Parathyroid adenoma (tissue), 2 donors: ENCODE measurements at regions not wholly inside any gene's neighbourhood (a gene's known extent, or its start where the extent isn't known, plus 50 kb on each side); places are given as distances from the start of the nearest gene placed in this dataset.

ENCODE experiments used
- H2AFZ ChIP-seq: fragments of 300-600 bp; sonication (generic); one replicate; pipeline ENCODE4 v1.7.0; 2017; ENCODE audit warnings: antibody characterized with exemption, mild to moderate bottlenecking
- H3K27ac ChIP-seq: fragments of 300-600 bp; sonication (generic); one replicate; pipeline ENCODE4 v1.7.0; 2017
- H3K27me3 ChIP-seq: fragments of 300-600 bp; sonication (generic); one replicate; pipeline ENCODE4 v1.7.0; 2017; ENCODE audit warnings: low read length; ENCODE audit not compliant: control insufficient read depth, insufficient read depth
- H3K36me3 ChIP-seq: fragments of 300-600 bp; sonication (generic); one replicate; pipeline ENCODE4 v1.7.0; 2017; ENCODE audit warnings: low read length; ENCODE audit not compliant: control insufficient read depth, insufficient read depth
- H3K4me1 ChIP-seq: fragments of 300-600 bp; sonication (generic); one replicate; pipeline ENCODE4 v1.7.0; 2017; ENCODE audit warnings: control low read depth
- H3K4me2 ChIP-seq: fragments of 300-600 bp; sonication (generic); one replicate; pipeline ENCODE4 v1.7.0; 2017; ENCODE audit warnings: low read length
- H3K4me3 ChIP-seq: fragments of 300-600 bp; sonication (generic); one replicate; pipeline ENCODE4 v1.7.0; 2017; ENCODE audit warnings: low read depth, low read length
- H3K79me2 ChIP-seq: fragments of 300-600 bp; sonication (generic); one replicate; pipeline ENCODE4 v1.7.0; 2017; ENCODE audit warnings: control low read depth
- H3K9ac ChIP-seq: fragments of 300-600 bp; sonication (generic); one replicate; pipeline ENCODE4 v1.7.0; 2017; ENCODE audit warnings: mild to moderate bottlenecking
- H3K9me3 ChIP-seq: fragments of 300-600 bp; sonication (generic); one replicate; pipeline ENCODE4 v1.7.0; 2017; ENCODE audit warnings: low read length; ENCODE audit not compliant: control insufficient read depth
- TF ChIP-seq, protein P1 (sequence below): fragments of 300-600 bp; sonication (generic); IDR thresholded peaks from one replicate; pipeline ENCODE4 v1.7.0; 2017; ENCODE audit warnings: antibody characterized with exemption, mild to moderate bottlenecking
- donor health status: primary hyperparathyroidism.

- H3K4me1 ChIP-seq, result no peaks in the 10 kb centered on the region
- H3K36me3 ChIP-seq, result no peaks in the 10 kb centered on the region
- H3K9ac ChIP-seq, result no peak overlapping the region
- no peak overlapping the region for H3K4me3 ChIP-seq
- H3K9me3 ChIP-seq, result no peaks in the 10 kb centered on the region
- H3K79me2 ChIP-seq, result no peaks in the 10 kb centered on the region
- no peak overlapping the region for H3K27ac ChIP-seq
- H3K27me3 ChIP-seq, result no peaks in the 10 kb centered on the region
- H3K4me2 ChIP-seq, result no peak overlapping the region
- H2AFZ ChIP-seq, result no peak overlapping the region
- TF ChIP-seq, protein P1, sequence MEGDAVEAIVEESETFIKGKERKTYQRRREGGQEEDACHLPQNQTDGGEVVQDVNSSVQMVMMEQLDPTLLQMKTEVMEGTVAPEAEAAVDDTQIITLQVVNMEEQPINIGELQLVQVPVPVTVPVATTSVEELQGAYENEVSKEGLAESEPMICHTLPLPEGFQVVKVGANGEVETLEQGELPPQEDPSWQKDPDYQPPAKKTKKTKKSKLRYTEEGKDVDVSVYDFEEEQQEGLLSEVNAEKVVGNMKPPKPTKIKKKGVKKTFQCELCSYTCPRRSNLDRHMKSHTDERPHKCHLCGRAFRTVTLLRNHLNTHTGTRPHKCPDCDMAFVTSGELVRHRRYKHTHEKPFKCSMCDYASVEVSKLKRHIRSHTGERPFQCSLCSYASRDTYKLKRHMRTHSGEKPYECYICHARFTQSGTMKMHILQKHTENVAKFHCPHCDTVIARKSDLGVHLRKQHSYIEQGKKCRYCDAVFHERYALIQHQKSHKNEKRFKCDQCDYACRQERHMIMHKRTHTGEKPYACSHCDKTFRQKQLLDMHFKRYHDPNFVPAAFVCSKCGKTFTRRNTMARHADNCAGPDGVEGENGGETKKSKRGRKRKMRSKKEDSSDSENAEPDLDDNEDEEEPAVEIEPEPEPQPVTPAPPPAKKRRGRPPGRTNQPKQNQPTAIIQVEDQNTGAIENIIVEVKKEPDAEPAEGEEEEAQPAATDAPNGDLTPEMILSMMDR, result no peak
Measured at GRCh38 chr7:95658676-95659075, 62.4 kb upstream of the PDK4 start.

DNA sequence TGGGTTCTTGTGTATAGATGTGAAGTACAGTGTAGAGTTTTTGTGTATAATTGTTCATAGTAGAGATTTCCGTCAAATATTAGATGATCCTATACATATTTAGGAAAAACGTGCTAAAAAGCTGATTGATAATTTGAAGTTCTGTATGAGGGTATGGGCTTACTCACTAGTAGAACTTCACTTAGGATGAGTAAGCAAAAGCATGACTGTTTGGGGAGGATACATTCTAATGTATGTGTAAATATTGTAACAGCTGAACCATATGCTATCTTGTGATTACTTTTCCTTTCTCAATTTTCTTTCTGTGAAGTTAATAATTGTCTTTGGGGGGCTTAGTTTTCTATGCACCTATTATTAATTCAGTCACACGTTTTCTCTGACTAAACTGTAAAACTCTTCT, 53.2 kb upstream of the PDK4 start:
- no peak overlapping the region for H3K27ac ChIP-seq
- H3K4me1 ChIP-seq, result no peaks in the 10 kb centered on the region
- H3K27me3 ChIP-seq, result no peaks in the 10 kb centered on the region
- no peak overlapping the region for H3K9ac ChIP-seq
- H2AFZ ChIP-seq, result no peak overlapping the region
- no peak overlapping the region for H3K4me2 ChIP-seq
- TF ChIP-seq, protein P1, result no peak
- no peaks in the 10 kb centered on the region for H3K79me2 ChIP-seq
- H3K9me3 ChIP-seq, result no peaks in the 10 kb centered on the region
- no peaks in the 10 kb centered on the region for H3K36me3 ChIP-seq
- H3K4me3 ChIP-seq, result no peak overlapping the region

- Histone ChIP-seq H3K36me3 (no peaks in the 10 kb centered on the region), H3K27ac (no peak overlapping the region), H3K4me2 (no peak overlapping the region), H3K27me3 (no peaks in the 10 kb centered on the region), H3K79me2 (no peaks in the 10 kb centered on the region), H3K4me3 (no peak overlapping the region), H3K4me1 (peaks cover 6% of the 10 kb centered on the region), H3K9me3 (no peaks in the 10 kb centered on the region), H2AFZ (peak overlapping the region; percentile 61), H3K9ac (no peak overlapping the region)
- TF ChIP-seq, protein P1, result no peak
Measured at GRCh38 chr7:95646350-95646749, 50.0 kb upstream of the PDK4 start.
